A673 (cell line): ENCODE measurements at regions not wholly inside any gene's neighbourhood (a gene's known extent, or its start where the extent isn't known, plus 50 kb on each side); places are given as distances from the start of the nearest gene placed in this dataset.

Experiments used
- BruUV-seq: library from RNA; stranded (reverse); fragments of 400-500 nt; replicated peaks from 2 replicates; lab custom pipeline; 2021; lab: Mats Ljungman, UMichigan
- CTCF ChIA-PET: fragments of 300-600 bp; sonication (Branson Sonifier 250); formaldehyde crosslinking; loops from one replicate; lab custom pipeline; 2022; ENCODE audit warnings: antibody characterized with exemption; lab: Charles Lee
- POLR2A ChIA-PET: fragments of 300-600 bp; sonication (Branson Sonifier 250); formaldehyde crosslinking; loops from one replicate; lab custom pipeline; 2022; ENCODE audit warnings: antibody characterized with exemption; ENCODE audit not compliant: low non-redundant PET; lab: Charles Lee
- DNase-seq: peaks from one replicate; pipeline ENCODE4 v3.0.0-alpha.2; 2015; ENCODE audit warnings: low spot score
- H3K27ac ChIP-seq: fragments of 200-600 bp; sonication (generic); 2 replicates; pipeline ENCODE4 v1.5.1; 2016; ENCODE audit warnings: mixed run types, low read depth, mild to moderate bottlenecking, mixed read lengths, antibody characterized with exemption, low read length; ENCODE audit not compliant: poor library complexity, severe bottlenecking
- H3K27me3 ChIP-seq: fragments of 200-600 bp; sonication (generic); replicated peaks from 2 replicates; pipeline ENCODE4 v1.6.1; 2017; ENCODE audit warnings: mixed run types, low read depth, mild to moderate bottlenecking, mixed read lengths, antibody characterized with exemption, low read length; ENCODE audit not compliant: insufficient read depth, poor library complexity
- H3K36me3 ChIP-seq: fragments of 200-600 bp; sonication (generic); 2 replicates; pipeline ENCODE4 v1.6.1; 2016; ENCODE audit warnings: mixed run types, mild to moderate bottlenecking, mixed read lengths, antibody characterized with exemption, low read length; ENCODE audit not compliant: insufficient read depth, poor library complexity, severe bottlenecking
- H3K4me1 ChIP-seq: fragments of 200-600 bp; sonication (generic); 2 replicates; pipeline ENCODE4 v1.6.1; 2017; ENCODE audit warnings: mixed run types, mild to moderate bottlenecking, mixed read lengths, antibody characterized with exemption, low read length; ENCODE audit not compliant: insufficient read depth, poor library complexity, severe bottlenecking
- H3K4me3 ChIP-seq: fragments of 200-600 bp; sonication (generic); 2 replicates; pipeline ENCODE4 v1.5.1; 2016; ENCODE audit warnings: low read depth, mixed run types, mild to moderate bottlenecking, mixed read lengths, low read length; ENCODE audit not compliant: poor library complexity, severe bottlenecking
- H3K9me3 ChIP-seq: fragments of 200-600 bp; sonication (generic); 2 replicates; pipeline ENCODE4 v1.6.1; 2016; ENCODE audit warnings: mixed run types, low read depth, mild to moderate bottlenecking, mixed read lengths, antibody characterized with exemption, low read length; ENCODE audit not compliant: poor library complexity, severe bottlenecking
- CTCF ChIP-seq: fragments of 300-800, 200-600 bp; sonication (generic); conservative IDR thresholded peaks from 2 replicates; pipeline ENCODE4 v1.5.1; 2017; ENCODE audit warnings: low read depth, mild to moderate bottlenecking, antibody characterized with exemption, low read length, moderate library complexity, mixed read lengths
- EZH2 ChIP-seq: fragments of 200-600 bp; sonication (generic); IDR thresholded peaks from 2 replicates; pipeline ENCODE4 v1.6.1; 2017; ENCODE audit warnings: borderline replicate concordance, low read depth, mild to moderate bottlenecking, mixed read lengths, antibody characterized with exemption, low read length; ENCODE audit not compliant: poor library complexity, severe bottlenecking
- intact Hi-C: fragments of 100-400 bp; cut with micrococcal nuclease; formaldehyde crosslinking; loops from one replicate; pipeline ENCODE4 v1.10.0; 2022; ENCODE audit not compliant: unreplicated experiment

DNA sequence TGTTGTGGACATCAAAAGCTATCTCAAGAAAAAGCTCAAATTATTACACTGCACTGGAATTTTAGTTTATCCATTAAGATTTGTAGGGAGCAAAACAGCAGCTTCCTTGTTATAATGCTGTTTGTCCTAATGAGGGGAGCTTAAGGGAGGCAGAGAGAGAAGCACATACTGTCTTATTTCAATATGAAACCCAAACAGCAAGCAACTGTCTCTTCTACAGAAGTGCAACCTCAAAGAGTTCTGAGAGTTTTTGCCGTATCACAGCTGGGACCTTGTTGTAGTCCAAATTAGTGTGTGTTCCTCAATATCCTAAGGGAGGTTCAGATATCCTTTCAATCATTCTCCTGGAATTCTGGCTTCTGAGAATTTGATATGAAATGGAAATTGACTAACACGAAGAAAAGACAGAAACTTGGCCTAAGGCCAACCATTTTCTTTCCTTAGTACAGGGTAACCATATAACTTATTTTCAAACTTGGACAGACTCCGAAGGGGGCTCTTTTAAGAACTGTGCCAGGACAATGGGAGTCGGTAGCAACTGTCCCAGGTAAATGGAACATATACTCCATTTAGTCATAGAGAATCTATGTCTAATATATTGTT lies 149.3 kb upstream of the CCN2 start:
- Histone ChIP-seq H3K4me1 (no peaks in the 10 kb centered on the region), H3K27ac (no peak overlapping the region), H3K9me3 (no peaks in the 10 kb centered on the region), H3K36me3 (no peaks in the 10 kb centered on the region), H3K4me3 (no peak overlapping the region), H3K27me3 (no peaks in the 10 kb centered on the region)
- no peak for DNase-seq
- no peak for TF ChIP-seq EZH2
- TF ChIP-seq CTCF = no peak
- intact Hi-C loops = no loop called here
- CTCF ChIA-PET = no interaction called here
- no TSS peak for BruUV-seq
- POLR2A ChIA-PET = no interaction called here

DNA sequence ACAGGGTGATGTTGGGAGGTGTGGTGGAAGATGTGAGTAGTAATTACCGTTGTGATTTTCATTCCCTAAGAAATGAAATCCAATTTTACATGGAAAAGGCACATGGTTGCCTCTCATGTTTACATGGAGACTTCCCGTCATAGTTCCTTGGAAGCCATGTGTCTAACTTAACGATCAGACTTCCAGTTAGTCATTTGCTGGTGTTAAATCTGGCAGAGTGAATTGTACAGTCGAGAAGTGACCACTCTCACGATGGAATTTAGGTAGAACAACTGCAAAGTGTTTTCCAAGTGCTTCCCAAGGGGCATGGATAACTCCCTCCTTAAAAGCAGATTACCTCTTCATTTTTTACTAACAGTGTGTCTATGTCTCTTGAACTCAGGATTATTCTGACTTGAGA lies 145.8 kb upstream of the CCN2 start:
- Histone ChIP-seq H3K4me3 (no peak overlapping the region), H3K27me3 (no peaks in the 10 kb centered on the region), H3K4me1 (no peaks in the 10 kb centered on the region), H3K36me3 (no peaks in the 10 kb centered on the region), H3K27ac (no peak overlapping the region), H3K9me3 (no peaks in the 10 kb centered on the region)
- POLR2A ChIA-PET = no interaction called here
- CTCF ChIA-PET = no interaction called here
- BruUV-seq = no TSS peak
- intact Hi-C loops = no loop called here
- TF ChIP-seq CTCF (no peak), EZH2 (no peak)
- DNase-seq = no peak

DNA sequence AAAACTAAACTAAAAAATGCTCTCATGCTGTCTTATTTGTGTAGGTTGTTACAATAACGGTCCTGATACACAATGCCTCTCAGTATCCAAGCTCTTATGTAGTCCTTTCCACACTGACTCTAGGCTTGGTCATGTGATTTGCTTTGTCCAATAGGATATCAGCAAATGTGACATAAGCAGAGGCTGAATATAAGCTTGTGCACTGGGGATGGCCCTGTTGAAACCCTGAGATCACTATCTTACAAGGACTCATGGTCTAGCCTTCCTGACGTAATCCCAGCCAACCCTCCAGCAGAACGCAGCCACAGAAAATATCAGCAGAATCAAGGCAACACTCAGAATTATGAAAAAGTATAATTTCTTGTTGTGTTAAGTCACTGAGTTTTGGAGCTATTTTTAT lies 145.1 kb upstream of the CCN2 start:
- H3K27ac ChIP-seq = no peak overlapping the region
- ChIA-PET CTCF (no interaction called here), POLR2A (no interaction called here)
- no peak overlapping the region for H3K4me3 ChIP-seq
- TF ChIP-seq EZH2 = no peak
- no peak for TF ChIP-seq CTCF
- intact Hi-C loops = no loop called here
- H3K4me1 ChIP-seq = no peaks in the 10 kb centered on the region
- no peaks in the 10 kb centered on the region for H3K27me3 ChIP-seq
- no peaks in the 10 kb centered on the region for H3K9me3 ChIP-seq
- H3K36me3 ChIP-seq = no peaks in the 10 kb centered on the region
- DNase-seq = no peak
- BruUV-seq = no TSS peak
